HUES6 (cell line): ENCODE measurements at regions not wholly inside any gene's neighbourhood (a gene's known extent, or its start where the extent isn't known, plus 50 kb on each side); places are given as distances from the start of the nearest gene placed in this dataset.

Source experiments
- H3K27ac ChIP-seq: 2 replicates; pipeline ENCODE4 v1.7.0; 2013; ENCODE audit warnings: low read depth, mild to moderate bottlenecking, low read length, inconsistent platforms
- H3K27me3 ChIP-seq: 2 replicates; pipeline ENCODE4 v1.6.1; 2013; ENCODE audit warnings: low read length; ENCODE audit not compliant: control insufficient read depth, insufficient read depth
- H3K36me3 ChIP-seq: 2 replicates; pipeline ENCODE4 v1.6.1; 2013; ENCODE audit warnings: low read length; ENCODE audit not compliant: control insufficient read depth, insufficient read depth
- H3K4me1 ChIP-seq: 2 replicates; pipeline ENCODE4 v1.6.1; 2013; ENCODE audit warnings: low read length; ENCODE audit not compliant: control insufficient read depth, insufficient read depth
- H3K4me3 ChIP-seq: 2 replicates; pipeline ENCODE4 v1.5.1; 2013; ENCODE audit warnings: low read depth, low read length
- H3K9ac ChIP-seq: one replicate; pipeline ENCODE4 v1.6.1; 2013; ENCODE audit warnings: mild to moderate bottlenecking, low read length
- H3K9me3 ChIP-seq: 2 replicates; pipeline ENCODE4 v1.6.1; 2013; ENCODE audit warnings: low read depth, low read length; ENCODE audit not compliant: control insufficient read depth, insufficient read depth

- Histone ChIP-seq H3K36me3 (no peaks in the 10 kb centered on the region), H3K9ac (no peak overlapping the region), H3K4me1 (no peaks in the 10 kb centered on the region), H3K9me3 (no peaks in the 10 kb centered on the region), H3K27ac (no peak overlapping the region), H3K4me3 (no peak overlapping the region), H3K27me3 (no peaks in the 10 kb centered on the region)
Measured at GRCh38 chr10:123294109-123294508, 139.9 kb downstream of the BUB3 start.

- Histone ChIP-seq H3K4me1 (no peaks in the 10 kb centered on the region), H3K36me3 (no peaks in the 10 kb centered on the region), H3K27me3 (no peaks in the 10 kb centered on the region), H3K27ac (no peak overlapping the region), H3K9ac (no peak overlapping the region), H3K9me3 (no peaks in the 10 kb centered on the region), H3K4me3 (no peak overlapping the region)
Measured at GRCh38 chr10:123294886-123295285, 140.7 kb downstream of the BUB3 start.

GRCh38 chr10:123295644-123296043 is 141.4 kb downstream of the BUB3 start:
- Histone ChIP-seq H3K9me3 (no peaks in the 10 kb centered on the region), H3K9ac (no peak overlapping the region), H3K36me3 (no peaks in the 10 kb centered on the region), H3K4me1 (no peaks in the 10 kb centered on the region), H3K27ac (no peak overlapping the region), H3K27me3 (no peaks in the 10 kb centered on the region), H3K4me3 (no peak overlapping the region)

- Histone ChIP-seq H3K9ac (no peak overlapping the region), H3K36me3 (no peaks in the 10 kb centered on the region), H3K4me1 (no peaks in the 10 kb centered on the region), H3K4me3 (no peak overlapping the region), H3K27me3 (no peaks in the 10 kb centered on the region), H3K27ac (no peak overlapping the region), H3K9me3 (no peaks in the 10 kb centered on the region)
Measured at GRCh38 chr10:123297175-123297574, 143.0 kb downstream of the BUB3 start.

- H3K9me3 ChIP-seq: peaks cover 11% of the 10 kb centered on the region
Measured at GRCh38 chr10:123298583-123298982, 144.4 kb downstream of the BUB3 start.

GRCh38 chr10:123299598-123299997 is 145.4 kb downstream of the BUB3 start:
- Histone ChIP-seq H3K27me3 (no peaks in the 10 kb centered on the region), H3K4me3 (no peak overlapping the region), H3K9me3 (peaks cover 11% of the 10 kb centered on the region), H3K36me3 (no peaks in the 10 kb centered on the region), H3K9ac (no peak overlapping the region), H3K4me1 (no peaks in the 10 kb centered on the region), H3K27ac (no peak overlapping the region)

More at GRCh38 chr10:123298583-123298982, 144.4 kb downstream of the BUB3 start:
- Histone ChIP-seq H3K36me3 (no peaks in the 10 kb centered on the region), H3K27ac (no peak overlapping the region), H3K4me3 (no peak overlapping the region), H3K27me3 (no peaks in the 10 kb centered on the region), H3K4me1 (no peaks in the 10 kb centered on the region), H3K9ac (no peak overlapping the region)

GRCh38 chr10:123301077-123301857 is 147.1 kb downstream of the BUB3 start:
- Histone ChIP-seq H3K4me1 (no peaks in the 10 kb centered on the region), H3K36me3 (no peaks in the 10 kb centered on the region), H3K9ac (no peak overlapping the region), H3K27me3 (no peaks in the 10 kb centered on the region), H3K4me3 (no peak overlapping the region), H3K27ac (no peak overlapping the region), H3K9me3 (peaks cover 11% of the 10 kb centered on the region)

- Histone ChIP-seq H3K36me3 (no peaks in the 10 kb centered on the region), H3K4me1 (no peaks in the 10 kb centered on the region), H3K27me3 (no peaks in the 10 kb centered on the region), H3K4me3 (no peak overlapping the region), H3K9me3 (peaks cover 11% of the 10 kb centered on the region), H3K27ac (no peak overlapping the region), H3K9ac (no peak overlapping the region)
Measured at GRCh38 chr10:123303581-123304337, 149.6 kb downstream of the BUB3 start.

- Histone ChIP-seq H3K4me3 (no peak overlapping the region), H3K27ac (no peak overlapping the region), H3K36me3 (no peaks in the 10 kb centered on the region), H3K9me3 (peaks cover 11% of the 10 kb centered on the region), H3K27me3 (no peaks in the 10 kb centered on the region), H3K9ac (no peak overlapping the region), H3K4me1 (peaks cover 4% of the 10 kb centered on the region; the same call in 1 of the 2 replicates)
Measured at GRCh38 chr10:123305671-123306070, 151.5 kb downstream of the BUB3 start.

GRCh38 chr10:123306290-123306689 is 152.1 kb downstream of the BUB3 start:
- Histone ChIP-seq H3K27ac (no peak overlapping the region), H3K9me3 (peaks cover 11% of the 10 kb centered on the region), H3K9ac (no peak overlapping the region), H3K36me3 (no peaks in the 10 kb centered on the region), H3K4me1 (peaks cover 4% of the 10 kb centered on the region; the same call in 1 of the 2 replicates), H3K27me3 (no peaks in the 10 kb centered on the region), H3K4me3 (no peak overlapping the region)

- Histone ChIP-seq H3K4me3 (no peak overlapping the region), H3K27ac (no peak overlapping the region), H3K9me3 (no peaks in the 10 kb centered on the region), H3K27me3 (no peaks in the 10 kb centered on the region), H3K9ac (no peak overlapping the region), H3K4me1 (peaks cover 4% of the 10 kb centered on the region; the same call in 1 of the 2 replicates), H3K36me3 (no peaks in the 10 kb centered on the region)
Measured at GRCh38 chr10:123309731-123310130, 155.5 kb downstream of the BUB3 start.
